K562 (cell line): ENCODE measurements at regions not wholly inside any gene's neighbourhood (a gene's known extent, or its start where the extent isn't known, plus 50 kb on each side); places are given as distances from the start of the nearest gene placed in this dataset.

Experiments used
- CTCF ChIP-seq, 3 experiments: IDR thresholded peaks in 2 of 3; conservative IDR thresholded peaks in 1 of 3; 2 replicates each; pipeline ENCODE4 v1.5.1; 2011 to 2012; ENCODE audit warnings: low read length in 3 of 3, mild to moderate bottlenecking in 3 of 3, control low read depth in 2 of 3, improper control_type of control experiment in 1 of 3, inconsistent platforms in 1 of 3, low read depth in 1 of 3, mixed read lengths in 1 of 3, moderate library complexity in 1 of 3; ENCODE audit not compliant: insufficient read depth in 2 of 3
- E2F4 ChIP-seq: sonication (generic); formaldehyde crosslinking; IDR thresholded peaks from 2 replicates; pipeline ENCODE4 v1.8.0; 2022; ENCODE audit warnings: mild to moderate bottlenecking, low read depth, missing genetic modification reagents
- NFE2 ChIP-seq: IDR thresholded peaks from 2 replicates; pipeline ENCODE4 v1.6.1; 2014; ENCODE audit warnings: antibody characterized with exemption, low read depth
- NR4A1 ChIP-seq, 2 experiments: fragments of 250-450 bp in 1 of 2; fragments of 450-650 bp in 1 of 2; sonication (Bioruptor Pico) in 1 of 2; IDR thresholded peaks; 2 replicates each; pipeline versions ENCODE4 v1.4.0 to v1.6.1; 2016 to 2020; ENCODE audit warnings: mild to moderate bottlenecking in 2 of 2, missing compliant biosample characterization in 1 of 2, missing genetic modification characterization in 1 of 2, moderate library complexity in 1 of 2
- POLR2AphosphoS5 ChIP-seq: IDR thresholded peaks from 2 replicates; pipeline ENCODE4 v1.6.1; 2011; ENCODE audit warnings: mild to moderate bottlenecking, low read depth, low read length, moderate library complexity; ENCODE audit not compliant: control insufficient read depth, insufficient read depth
- RCOR1 ChIP-seq, 2 experiments: IDR thresholded peaks; 2 replicates each; pipeline ENCODE4 v1.6.1; 2012; ENCODE audit warnings: low read depth in 2 of 2, low read length in 2 of 2, borderline replicate concordance in 1 of 2, improper control_type of control experiment in 1 of 2
- SETDB1 ChIP-seq: IDR thresholded peaks from one replicate; pipeline ENCODE4 v1.6.1; 2012; ENCODE audit warnings: low read length, control low read depth, inconsistent platforms
- ZFX ChIP-seq: sonication (generic); formaldehyde crosslinking; IDR thresholded peaks from 2 replicates; pipeline ENCODE4 v1.8.0; 2022; ENCODE audit warnings: mild to moderate bottlenecking, missing genetic modification reagents, moderate library complexity
- ZSCAN29 ChIP-seq: fragments of 450-650 bp; IDR thresholded peaks from 2 replicates; pipeline ENCODE4 v1.6.1; 2017

- TF ChIP-seq ZSCAN29 (no peak), E2F4 (CRISPR knock-in tag) (no peak), CTCF (IDR thresholded peaks at IDR 0.05 in 2 of 3, conservative IDR thresholded peaks at IDR 0.05 in 1 of 3; ENCODE audit: insufficient read depth in 2 of 3, low read depth in 1 of 3, low read length in 3 of 3) (no peak), RCOR1 (IDR thresholded peaks at IDR 0.05; ENCODE audit: borderline replicate concordance in 1 of 2, low read depth in 2 of 2, low read length in 2 of 2) (no peak), SETDB1 (no peak), POLR2AphosphoS5 (no peak), ZFX (CRISPR knock-in tag) (no peak), NFE2 (no peak), NR4A1 (CRISPR knock-in tag; IDR thresholded peaks at IDR 0.05) (no peak), NR4A1 (tag; IDR thresholded peaks at IDR 0.05) (no peak)
These were observed 529.6 kb downstream of the ADGRL2 start for GRCh38 chr1:82330330-82330729.
